HL-60 (cell line): ENCODE measurements at regions not wholly inside any gene's neighbourhood (a gene's known extent, or its start where the extent isn't known, plus 50 kb on each side); places are given as distances from the start of the nearest gene placed in this dataset.

Source experiments
- DNase-seq, 2 experiments: peaks; one replicate each; pipeline ENCODE4 v3.0.0-alpha.2; 2010 to 2020; ENCODE audit warnings: low read depth in 1 of 2, low spot score in 1 of 2
- H3K27ac ChIP-seq: fragments of 250-450 bp; sonication (Bioruptor Pico); replicated peaks from 2 replicates; pipeline ENCODE4 v1.5.1; 2020; ENCODE audit warnings: mild to moderate bottlenecking, moderate library complexity
- H3K27me3 ChIP-seq: fragments of 250-450 bp; sonication (Bioruptor Pico); 2 replicates; pipeline ENCODE4 v1.5.1; 2021; ENCODE audit warnings: mild to moderate bottlenecking, moderate library complexity; ENCODE audit not compliant: insufficient read depth, poor library complexity, severe bottlenecking
- H3K4me3 ChIP-seq: replicated peaks from 2 replicates; pipeline ENCODE4 v1.5.1; 2011; ENCODE audit warnings: mild to moderate bottlenecking, control low read depth, low read length; ENCODE audit not compliant: insufficient read depth
- GABPA ChIP-seq: IDR thresholded peaks from 2 replicates; pipeline ENCODE4 v1.6.1; 2012; ENCODE audit warnings: low read depth
- POLR2AphosphoS5 ChIP-seq: IDR thresholded peaks from 2 replicates; pipeline ENCODE4 v1.6.1; 2012; ENCODE audit warnings: low read depth
- SPI1 ChIP-seq: IDR thresholded peaks from 2 replicates; pipeline ENCODE4 v1.6.1; 2012; ENCODE audit warnings: low read depth, mild to moderate bottlenecking, borderline replicate concordance
- TF ChIP-seq, protein P1 (sequence below): IDR thresholded peaks from one replicate; pipeline ENCODE4 v1.5.1; 2011; ENCODE audit warnings: low read length, control low read depth, inconsistent platforms; ENCODE audit not compliant: insufficient read depth
- TF ChIP-seq, protein P2 (sequence below): IDR thresholded peaks from 2 replicates; pipeline ENCODE4 v1.6.1; 2012; ENCODE audit warnings: low read depth; ENCODE audit not compliant: insufficient replicate concordance

DNA sequence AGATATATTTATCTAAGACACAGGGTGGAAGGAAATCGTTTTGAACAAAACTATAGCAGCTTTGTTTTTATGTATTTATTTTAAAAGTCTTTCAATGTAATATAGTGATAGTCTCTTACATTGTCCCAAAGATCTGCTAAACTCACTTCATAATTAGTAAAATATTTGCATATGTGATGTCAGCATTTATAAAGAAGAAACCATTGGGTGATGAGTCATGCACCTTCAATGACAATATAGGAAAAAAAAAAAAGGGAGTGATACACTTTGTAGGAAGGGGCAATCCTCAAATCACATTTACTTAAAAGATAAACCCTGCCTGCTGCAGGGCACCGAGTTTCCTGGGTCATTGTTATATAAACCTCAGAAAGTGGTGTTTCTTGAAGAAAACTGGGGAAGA lies 112.4 kb upstream of the SEMA3C start:
- TF ChIP-seq, protein P1, sequence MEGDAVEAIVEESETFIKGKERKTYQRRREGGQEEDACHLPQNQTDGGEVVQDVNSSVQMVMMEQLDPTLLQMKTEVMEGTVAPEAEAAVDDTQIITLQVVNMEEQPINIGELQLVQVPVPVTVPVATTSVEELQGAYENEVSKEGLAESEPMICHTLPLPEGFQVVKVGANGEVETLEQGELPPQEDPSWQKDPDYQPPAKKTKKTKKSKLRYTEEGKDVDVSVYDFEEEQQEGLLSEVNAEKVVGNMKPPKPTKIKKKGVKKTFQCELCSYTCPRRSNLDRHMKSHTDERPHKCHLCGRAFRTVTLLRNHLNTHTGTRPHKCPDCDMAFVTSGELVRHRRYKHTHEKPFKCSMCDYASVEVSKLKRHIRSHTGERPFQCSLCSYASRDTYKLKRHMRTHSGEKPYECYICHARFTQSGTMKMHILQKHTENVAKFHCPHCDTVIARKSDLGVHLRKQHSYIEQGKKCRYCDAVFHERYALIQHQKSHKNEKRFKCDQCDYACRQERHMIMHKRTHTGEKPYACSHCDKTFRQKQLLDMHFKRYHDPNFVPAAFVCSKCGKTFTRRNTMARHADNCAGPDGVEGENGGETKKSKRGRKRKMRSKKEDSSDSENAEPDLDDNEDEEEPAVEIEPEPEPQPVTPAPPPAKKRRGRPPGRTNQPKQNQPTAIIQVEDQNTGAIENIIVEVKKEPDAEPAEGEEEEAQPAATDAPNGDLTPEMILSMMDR, result no peak
- TF ChIP-seq GABPA (no peak), POLR2AphosphoS5 (no peak), SPI1 (no peak)
- TF ChIP-seq, protein P2, sequence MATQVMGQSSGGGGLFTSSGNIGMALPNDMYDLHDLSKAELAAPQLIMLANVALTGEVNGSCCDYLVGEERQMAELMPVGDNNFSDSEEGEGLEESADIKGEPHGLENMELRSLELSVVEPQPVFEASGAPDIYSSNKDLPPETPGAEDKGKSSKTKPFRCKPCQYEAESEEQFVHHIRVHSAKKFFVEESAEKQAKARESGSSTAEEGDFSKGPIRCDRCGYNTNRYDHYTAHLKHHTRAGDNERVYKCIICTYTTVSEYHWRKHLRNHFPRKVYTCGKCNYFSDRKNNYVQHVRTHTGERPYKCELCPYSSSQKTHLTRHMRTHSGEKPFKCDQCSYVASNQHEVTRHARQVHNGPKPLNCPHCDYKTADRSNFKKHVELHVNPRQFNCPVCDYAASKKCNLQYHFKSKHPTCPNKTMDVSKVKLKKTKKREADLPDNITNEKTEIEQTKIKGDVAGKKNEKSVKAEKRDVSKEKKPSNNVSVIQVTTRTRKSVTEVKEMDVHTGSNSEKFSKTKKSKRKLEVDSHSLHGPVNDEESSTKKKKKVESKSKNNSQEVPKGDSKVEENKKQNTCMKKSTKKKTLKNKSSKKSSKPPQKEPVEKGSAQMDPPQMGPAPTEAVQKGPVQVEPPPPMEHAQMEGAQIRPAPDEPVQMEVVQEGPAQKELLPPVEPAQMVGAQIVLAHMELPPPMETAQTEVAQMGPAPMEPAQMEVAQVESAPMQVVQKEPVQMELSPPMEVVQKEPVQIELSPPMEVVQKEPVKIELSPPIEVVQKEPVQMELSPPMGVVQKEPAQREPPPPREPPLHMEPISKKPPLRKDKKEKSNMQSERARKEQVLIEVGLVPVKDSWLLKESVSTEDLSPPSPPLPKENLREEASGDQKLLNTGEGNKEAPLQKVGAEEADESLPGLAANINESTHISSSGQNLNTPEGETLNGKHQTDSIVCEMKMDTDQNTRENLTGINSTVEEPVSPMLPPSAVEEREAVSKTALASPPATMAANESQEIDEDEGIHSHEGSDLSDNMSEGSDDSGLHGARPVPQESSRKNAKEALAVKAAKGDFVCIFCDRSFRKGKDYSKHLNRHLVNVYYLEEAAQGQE, result no peak
- no peak overlapping the region for H3K4me3 ChIP-seq

DNA sequence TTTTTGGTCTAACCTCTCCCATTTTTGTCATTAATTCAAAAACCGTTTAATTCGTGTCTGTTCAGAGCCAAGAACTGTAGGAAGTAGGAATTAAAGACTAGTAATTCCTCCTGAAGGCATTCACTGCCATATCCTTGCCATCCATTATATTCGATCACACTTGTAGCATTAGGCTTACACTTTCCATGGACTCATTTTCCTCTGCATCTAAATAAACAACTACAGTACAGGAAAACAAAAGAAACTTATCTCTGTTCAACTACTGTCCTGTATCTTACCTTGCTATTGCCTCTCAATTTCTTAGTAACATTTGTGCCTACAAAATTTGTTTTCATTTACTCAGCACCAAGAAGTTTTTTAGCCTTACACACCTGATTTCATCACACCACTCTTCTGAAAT lies 111.6 kb upstream of the SEMA3C start:
- H3K27ac ChIP-seq, result no peak overlapping the region

More for the DNA sequence above, 112.4 kb upstream of the SEMA3C start:
- Histone ChIP-seq H3K27me3 (peaks cover 3% of the 10 kb centered on the region), H3K27ac (no peak overlapping the region)
- no peak for DNase-seq

DNA sequence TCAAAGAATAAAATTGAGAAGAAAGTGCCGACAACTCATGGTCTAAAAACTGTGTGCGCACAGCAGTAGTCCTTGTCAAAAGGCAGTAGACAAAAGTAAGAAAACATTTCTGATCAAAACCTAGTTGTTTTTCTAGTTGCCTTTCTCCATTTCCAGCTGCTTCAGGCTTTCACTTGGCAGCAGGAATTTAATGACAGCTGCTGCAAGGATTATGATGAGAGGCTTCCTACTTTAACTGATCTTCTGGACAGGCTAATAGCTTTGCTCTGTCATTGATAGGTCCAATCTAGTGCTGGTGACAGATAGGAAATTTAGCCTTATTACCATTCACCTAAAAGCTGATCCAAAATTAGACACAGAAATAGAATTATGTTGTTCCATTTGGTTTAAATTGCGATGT lies 110.7 kb upstream of the SEMA3C start:
- H3K27ac ChIP-seq, result no peak overlapping the region
- TF ChIP-seq SPI1, result no peak
- TF ChIP-seq POLR2AphosphoS5, result no peak
- TF ChIP-seq, protein P1, result no peak
- TF ChIP-seq, protein P2, result no peak
- TF ChIP-seq GABPA, result no peak
- no peak overlapping the region for H3K4me3 ChIP-seq
- no peak for DNase-seq
- peaks cover 3% of the 10 kb centered on the region for H3K27me3 ChIP-seq

More for the DNA sequence above, 111.6 kb upstream of the SEMA3C start:
- DNase-seq, result no peak
- TF ChIP-seq SPI1, result no peak
- TF ChIP-seq GABPA, result no peak
- no peak for TF ChIP-seq POLR2AphosphoS5
- TF ChIP-seq, protein P2, result no peak
- TF ChIP-seq, protein P1, result no peak
- peaks cover 3% of the 10 kb centered on the region for H3K27me3 ChIP-seq
- H3K4me3 ChIP-seq, result no peak overlapping the region
